Left ventricle myocardium inferior (tissue), 1 donor: ENCODE measurements at regions not wholly inside any gene's neighbourhood (a gene's known extent, or its start where the extent isn't known, plus 50 kb on each side); places are given as distances from the start of the nearest gene placed in this dataset.
A peak's percentile ranks its signal among the peaks of the same experiment; 100 is the strongest.

Source experiments
- DNase-seq: peaks from one replicate; pipeline ENCODE4 v3.0.0-alpha.2; 2020
- H3K27ac ChIP-seq: fragments of 200-600 bp; replicated peaks from 2 replicates; pipeline ENCODE4 v1.8.0; 2021
- H3K27me3 ChIP-seq: fragments of 200-600 bp; 2 replicates; pipeline ENCODE4 v1.8.0; 2021; ENCODE audit warnings: low read depth
- H3K36me3 ChIP-seq: fragments of 200-600 bp; 2 replicates; pipeline ENCODE4 v1.8.0; 2021
- H3K4me1 ChIP-seq: fragments of 200-600 bp; 2 replicates; pipeline ENCODE4 v1.8.0; 2021
- H3K4me3 ChIP-seq: fragments of 200-600 bp; 2 replicates; pipeline ENCODE4 v1.8.0; 2021; ENCODE audit warnings: mild to moderate bottlenecking, moderate library complexity
- H3K9me3 ChIP-seq: fragments of 200-600 bp; replicated peaks from 2 replicates; pipeline ENCODE4 v1.8.0; 2021
- intact Hi-C: fragments of 100-400 bp; cut with micrococcal nuclease; formaldehyde crosslinking; loops from one replicate; pipeline ENCODE4 v1.11.0; 2022
- TF ChIP-seq, protein P1 (sequence below): fragments of 200-600 bp; IDR thresholded peaks from 2 replicates; pipeline ENCODE4 v1.8.0; 2021; ENCODE audit warnings: antibody characterized with exemption, mild to moderate bottlenecking, borderline replicate concordance
- donor health status: DM: no; HTN: yes; CAD: no; lungs with severe emphysema.

DNA sequence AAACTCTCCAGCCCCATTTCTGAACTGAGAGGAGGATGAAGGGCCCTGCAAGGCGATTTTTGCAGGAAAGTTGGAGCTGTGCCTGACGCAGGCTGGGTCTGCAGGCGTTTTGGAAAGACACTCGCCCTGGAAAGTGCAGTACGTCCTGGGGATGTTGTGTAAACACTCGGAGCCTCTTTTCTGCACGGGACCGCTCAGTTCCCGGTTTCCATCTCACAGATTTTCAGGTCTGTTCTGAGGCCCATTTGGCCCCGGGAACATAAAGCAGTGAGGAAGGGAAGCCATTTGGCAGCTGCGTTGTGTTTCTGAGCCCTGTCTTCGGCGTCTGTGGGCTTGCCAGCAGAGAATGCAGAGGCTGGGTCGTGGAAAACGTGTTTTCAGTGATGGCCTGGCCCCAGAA lies 655.0 kb upstream of the MGMT start:
- Histone ChIP-seq H3K36me3 (no peaks in the 10 kb centered on the region), H3K4me1 (no peaks in the 10 kb centered on the region), H3K27me3 (peaks cover 24% of the 10 kb centered on the region), H3K4me3 (no peak overlapping the region), H3K27ac (no peak overlapping the region), H3K9me3 (no peaks in the 10 kb centered on the region)
- peak; percentile 22 for DNase-seq
- intact Hi-C loops: no loop called here
- TF ChIP-seq, protein P1, sequence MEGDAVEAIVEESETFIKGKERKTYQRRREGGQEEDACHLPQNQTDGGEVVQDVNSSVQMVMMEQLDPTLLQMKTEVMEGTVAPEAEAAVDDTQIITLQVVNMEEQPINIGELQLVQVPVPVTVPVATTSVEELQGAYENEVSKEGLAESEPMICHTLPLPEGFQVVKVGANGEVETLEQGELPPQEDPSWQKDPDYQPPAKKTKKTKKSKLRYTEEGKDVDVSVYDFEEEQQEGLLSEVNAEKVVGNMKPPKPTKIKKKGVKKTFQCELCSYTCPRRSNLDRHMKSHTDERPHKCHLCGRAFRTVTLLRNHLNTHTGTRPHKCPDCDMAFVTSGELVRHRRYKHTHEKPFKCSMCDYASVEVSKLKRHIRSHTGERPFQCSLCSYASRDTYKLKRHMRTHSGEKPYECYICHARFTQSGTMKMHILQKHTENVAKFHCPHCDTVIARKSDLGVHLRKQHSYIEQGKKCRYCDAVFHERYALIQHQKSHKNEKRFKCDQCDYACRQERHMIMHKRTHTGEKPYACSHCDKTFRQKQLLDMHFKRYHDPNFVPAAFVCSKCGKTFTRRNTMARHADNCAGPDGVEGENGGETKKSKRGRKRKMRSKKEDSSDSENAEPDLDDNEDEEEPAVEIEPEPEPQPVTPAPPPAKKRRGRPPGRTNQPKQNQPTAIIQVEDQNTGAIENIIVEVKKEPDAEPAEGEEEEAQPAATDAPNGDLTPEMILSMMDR: no peak

- H3K27ac ChIP-seq: no peak overlapping the region
- TF ChIP-seq, protein P1: no peak
- intact Hi-C loops: no loop called here
Measured at GRCh38 chr10:128813574-128813973, 653.5 kb upstream of the MGMT start.

GRCh38 chr10:128814024-128814423 lies 653.0 kb upstream of the MGMT start:
- no peak for DNase-seq
- Histone ChIP-seq H3K4me3 (no peak overlapping the region), H3K9me3 (no peaks in the 10 kb centered on the region), H3K27ac (no peak overlapping the region), H3K36me3 (no peaks in the 10 kb centered on the region), H3K27me3 (peaks cover 18% of the 10 kb centered on the region), H3K4me1 (no peaks in the 10 kb centered on the region)
- TF ChIP-seq, protein P1: no peak
- intact Hi-C loops: no loop called here

More at GRCh38 chr10:128813574-128813973, 653.5 kb upstream of the MGMT start:
- Histone ChIP-seq H3K4me1 (no peaks in the 10 kb centered on the region), H3K36me3 (no peaks in the 10 kb centered on the region), H3K27me3 (peaks cover 18% of the 10 kb centered on the region), H3K4me3 (no peak overlapping the region), H3K9me3 (no peaks in the 10 kb centered on the region)
- DNase-seq: no peak

DNA sequence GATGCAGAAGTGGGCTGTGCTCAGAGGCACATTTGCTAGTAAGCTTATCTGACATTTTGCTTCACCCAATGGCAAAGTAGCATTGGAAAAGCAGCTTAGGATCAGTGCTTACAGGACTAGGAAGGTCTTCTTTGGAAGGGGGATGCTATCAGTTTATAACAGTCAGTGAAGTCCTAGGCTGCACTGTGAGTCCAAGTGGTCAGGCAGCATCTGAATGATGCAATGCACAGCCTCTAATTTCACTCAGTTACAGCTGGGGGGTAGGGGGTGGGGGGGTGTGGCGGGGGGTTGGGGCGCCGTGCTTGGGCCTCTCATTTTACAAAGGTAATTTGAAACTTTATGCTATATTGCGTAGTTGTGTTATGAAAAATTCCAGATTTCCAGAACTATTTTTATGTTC lies 652.3 kb upstream of the MGMT start:
- Histone ChIP-seq H3K27ac (no peak overlapping the region), H3K27me3 (peaks cover 15% of the 10 kb centered on the region), H3K36me3 (no peaks in the 10 kb centered on the region), H3K9me3 (no peaks in the 10 kb centered on the region), H3K4me1 (no peaks in the 10 kb centered on the region), H3K4me3 (no peak overlapping the region)
- intact Hi-C loops: no loop called here
- TF ChIP-seq, protein P1: no peak
- DNase-seq: no peak

DNA sequence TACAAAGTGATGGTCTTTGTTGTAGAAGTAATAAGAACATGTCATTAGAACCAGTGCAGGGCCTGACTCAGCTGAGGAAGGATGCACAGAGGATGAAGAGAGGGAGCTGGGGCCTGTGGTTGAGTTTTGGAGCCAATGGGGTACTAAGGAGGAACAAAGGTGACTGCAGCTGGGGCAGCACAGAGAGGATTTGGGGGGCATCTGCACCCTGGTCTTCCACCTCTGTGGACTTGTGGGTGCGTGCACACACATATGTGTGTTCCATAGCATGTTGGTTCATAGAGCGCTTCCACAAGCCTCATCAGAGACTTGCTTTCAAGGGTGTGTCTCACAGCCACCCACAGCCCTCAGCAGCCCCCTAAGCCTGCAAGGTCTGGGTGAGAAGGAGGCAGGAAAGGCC lies 650.3 kb upstream of the MGMT start:
- H3K27ac ChIP-seq: no peak overlapping the region
- TF ChIP-seq, protein P1: no peak
- intact Hi-C loops: no loop called here
- H3K36me3 ChIP-seq: no peaks in the 10 kb centered on the region
- no peak for DNase-seq
- no peak overlapping the region for H3K4me3 ChIP-seq
- H3K27me3 ChIP-seq: peaks cover 4% of the 10 kb centered on the region
- H3K4me1 ChIP-seq: no peaks in the 10 kb centered on the region
- H3K9me3 ChIP-seq: no peaks in the 10 kb centered on the region

DNA sequence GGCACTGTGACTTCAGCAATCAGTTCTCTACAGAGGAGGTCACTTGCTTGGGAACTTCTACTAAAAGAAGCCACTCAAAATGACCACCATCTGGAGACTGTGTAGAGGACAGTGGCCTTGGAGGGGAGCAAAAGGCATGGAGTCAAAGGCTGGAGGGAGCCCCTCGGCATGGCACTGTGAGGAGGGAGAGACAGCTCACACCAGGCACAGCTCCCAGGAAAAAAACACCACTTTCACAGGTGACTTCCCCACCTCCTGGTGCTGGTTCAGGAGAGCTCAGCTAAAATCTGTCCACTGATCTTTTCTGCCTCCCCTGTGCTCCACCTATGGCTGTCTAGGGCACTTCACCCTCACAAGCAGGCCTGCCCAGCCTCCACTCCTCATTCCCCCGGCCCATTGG lies 649.4 kb upstream of the MGMT start:
- DNase-seq: no peak
- TF ChIP-seq, protein P1: no peak
- H3K27me3 ChIP-seq: peaks cover 8% of the 10 kb centered on the region
- no peaks in the 10 kb centered on the region for H3K36me3 ChIP-seq
- H3K9me3 ChIP-seq: no peaks in the 10 kb centered on the region
- intact Hi-C loops: no loop called here
- H3K27ac ChIP-seq: no peak overlapping the region
- H3K4me3 ChIP-seq: no peak overlapping the region
- H3K4me1 ChIP-seq: no peaks in the 10 kb centered on the region
